Mesendoderm (in vitro differentiated cells): ENCODE measurements at regions not wholly inside any gene's neighbourhood (a gene's known extent, or its start where the extent isn't known, plus 50 kb on each side); places are given as distances from the start of the nearest gene placed in this dataset.

ENCODE experiments used
- DNase-seq: peaks from one replicate; pipeline ENCODE4 v3.0.0; 2013
- H2AK5ac ChIP-seq: 2 replicates; pipeline ENCODE4 v1.6.1; 2013; ENCODE audit warnings: low read length, inconsistent platforms
- H2BK120ac ChIP-seq: 2 replicates; pipeline ENCODE4 v1.6.1; 2013; ENCODE audit warnings: low read depth, mild to moderate bottlenecking, low read length, moderate library complexity, mixed read lengths
- H2BK15ac ChIP-seq: replicated peaks from 2 replicates; pipeline ENCODE4 v1.6.1; 2013; ENCODE audit warnings: low read depth, mild to moderate bottlenecking, moderate library complexity
- H2BK5ac ChIP-seq: 2 replicates; pipeline ENCODE4 v1.6.1; 2013; ENCODE audit warnings: low read length, inconsistent platforms
- H3K18ac ChIP-seq: 2 replicates; pipeline ENCODE4 v1.6.1; 2013; ENCODE audit warnings: mild to moderate bottlenecking, low read length, mixed read lengths
- H3K23ac ChIP-seq: one replicate; pipeline ENCODE4 v1.6.1; 2013; ENCODE audit warnings: low read length
- H3K27ac ChIP-seq: 2 replicates; pipeline ENCODE4 v1.5.1; 2013; ENCODE audit warnings: low read depth, mild to moderate bottlenecking, inconsistent platforms, low read length, moderate library complexity
- H3K27me3 ChIP-seq: 2 replicates; pipeline ENCODE4 v1.6.1; 2013; ENCODE audit warnings: low read length, control low read depth, mild to moderate bottlenecking, inconsistent platforms; ENCODE audit not compliant: insufficient read depth, poor library complexity
- H3K36me3 ChIP-seq: 2 replicates; pipeline ENCODE4 v1.6.1; 2013; ENCODE audit warnings: low read length, inconsistent platforms; ENCODE audit not compliant: control insufficient read depth, insufficient read depth
- H3K4ac ChIP-seq: one replicate; pipeline ENCODE4 v1.6.1; 2013; ENCODE audit warnings: low read depth, mild to moderate bottlenecking, low read length, moderate library complexity
- H3K4me1 ChIP-seq: 2 replicates; pipeline ENCODE4 v1.6.1; 2013; ENCODE audit warnings: low read depth, low read length, inconsistent platforms; ENCODE audit not compliant: control insufficient read depth
- H3K4me2 ChIP-seq: 2 replicates; pipeline ENCODE4 v1.6.1; 2013; ENCODE audit warnings: low read length
- H3K4me3 ChIP-seq: 2 replicates; pipeline ENCODE4 v1.5.1; 2013; ENCODE audit warnings: mild to moderate bottlenecking, low read length
- H3K56ac ChIP-seq: one replicate; pipeline ENCODE4 v1.6.1; 2013; ENCODE audit warnings: low read length
- H3K79me1 ChIP-seq: 2 replicates; pipeline ENCODE4 v1.6.1; 2013; ENCODE audit warnings: low read length, inconsistent platforms
- H3K79me2 ChIP-seq: 2 replicates; pipeline ENCODE4 v1.6.1; 2013; ENCODE audit warnings: mild to moderate bottlenecking, low read length; ENCODE audit not compliant: control insufficient read depth, insufficient read depth
- H3K9ac ChIP-seq: 2 replicates; pipeline ENCODE4 v1.6.1; 2013; ENCODE audit warnings: low read length, inconsistent platforms
- H4K5ac ChIP-seq: one replicate; pipeline ENCODE4 v1.6.1; 2013; ENCODE audit warnings: low read length
- H4K8ac ChIP-seq: one replicate; pipeline ENCODE4 v1.6.1; 2013; ENCODE audit warnings: low read depth, mild to moderate bottlenecking, control low read depth, low read length, moderate library complexity
- WGBS: extraction: QIAGEN DNeasy Blood & Tissue Kit; methylation state at CpG from one replicate; pipeline ENCODE4 v1.1.7; 2013; ENCODE audit warnings: low lambda C conversion rate, missing lambda C conversion rate; ENCODE audit not compliant: insufficient coverage; ENCODE audit errors: extremely low coverage; 5-methylcytosine and 5-hydroxymethylcytosine counted together

DNA sequence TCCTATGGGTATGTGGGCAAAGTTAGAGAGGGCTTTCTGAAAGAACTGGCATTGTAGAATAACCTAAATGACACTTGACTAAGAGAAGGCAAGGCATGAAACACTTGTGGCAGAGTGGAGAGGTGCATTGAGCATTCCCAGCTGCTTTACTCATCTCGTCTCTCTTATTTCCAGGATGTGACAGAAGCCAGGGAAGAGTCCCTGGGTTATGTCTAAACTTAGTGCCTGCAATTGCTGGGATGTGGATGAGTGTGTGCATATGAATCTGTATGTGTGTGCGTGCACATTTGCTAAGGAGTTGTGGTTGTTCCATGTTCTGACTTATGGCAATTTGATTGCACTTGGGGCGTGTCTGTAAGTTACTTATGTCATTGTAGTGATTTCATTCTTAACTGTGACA is 1326.5 kb upstream of the B3GALT2 start:
- DNase-seq: no peak
- H4K8ac ChIP-seq: no peak overlapping the region
- WGBS: no CpG with 5 or more reads among the region's 3 CpGs
- H3K36me3 ChIP-seq: no peaks in the 10 kb centered on the region
- H3K27me3 ChIP-seq: no peaks in the 10 kb centered on the region
- H2AK5ac ChIP-seq: no peak overlapping the region
- H4K5ac ChIP-seq: no peak overlapping the region
- no peak overlapping the region for H3K4ac ChIP-seq
- H2BK5ac ChIP-seq: no peak overlapping the region
- no peak overlapping the region for H3K18ac ChIP-seq
- no peak overlapping the region for H3K23ac ChIP-seq
- H3K79me2 ChIP-seq: no peaks in the 10 kb centered on the region
- H2BK120ac ChIP-seq: no peak overlapping the region
- no peak overlapping the region for H3K56ac ChIP-seq
- no peak overlapping the region for H3K4me2 ChIP-seq
- H3K9ac ChIP-seq: no peak overlapping the region
- H3K4me1 ChIP-seq: no peaks in the 10 kb centered on the region
- H3K4me3 ChIP-seq: no peak overlapping the region
- H3K27ac ChIP-seq: no peak overlapping the region
- no peaks in the 10 kb centered on the region for H3K79me1 ChIP-seq
- no peak overlapping the region for H2BK15ac ChIP-seq

DNA sequence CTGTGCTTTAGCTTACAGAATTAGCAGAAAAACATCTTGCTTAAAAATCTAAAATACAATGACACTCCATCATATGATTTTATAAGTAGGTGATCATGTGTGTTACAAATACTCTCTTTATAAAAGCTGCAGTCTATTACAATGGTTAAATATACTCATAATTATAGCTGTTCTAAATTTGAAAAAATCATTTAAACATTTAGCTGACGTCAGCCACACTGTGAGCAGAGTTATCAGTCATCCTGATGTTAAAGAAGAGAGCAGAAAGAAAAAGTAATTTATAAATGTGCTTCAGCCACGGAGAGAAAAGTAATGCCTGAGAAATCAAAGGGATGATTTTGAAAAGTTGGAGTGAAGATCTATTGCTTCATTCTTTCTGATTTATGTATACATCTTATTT is 1325.9 kb upstream of the B3GALT2 start:
- no peak overlapping the region for H3K27ac ChIP-seq
- H3K4me1 ChIP-seq: no peaks in the 10 kb centered on the region
- H4K5ac ChIP-seq: no peak overlapping the region
- no peaks in the 10 kb centered on the region for H3K79me1 ChIP-seq
- H2BK5ac ChIP-seq: no peak overlapping the region
- WGBS: no CpG with 5 or more reads among the region's 2 CpGs
- H3K56ac ChIP-seq: no peak overlapping the region
- no peak overlapping the region for H4K8ac ChIP-seq
- no peaks in the 10 kb centered on the region for H3K27me3 ChIP-seq
- H3K4ac ChIP-seq: no peak overlapping the region
- no peak overlapping the region for H2BK120ac ChIP-seq
- H2BK15ac ChIP-seq: no peak overlapping the region
- no peak overlapping the region for H2AK5ac ChIP-seq
- no peak overlapping the region for H3K23ac ChIP-seq
- no peaks in the 10 kb centered on the region for H3K79me2 ChIP-seq
- H3K4me2 ChIP-seq: no peak overlapping the region
- no peak overlapping the region for H3K18ac ChIP-seq
- H3K4me3 ChIP-seq: no peak overlapping the region
- no peaks in the 10 kb centered on the region for H3K36me3 ChIP-seq
- no peak for DNase-seq
- no peak overlapping the region for H3K9ac ChIP-seq

DNA sequence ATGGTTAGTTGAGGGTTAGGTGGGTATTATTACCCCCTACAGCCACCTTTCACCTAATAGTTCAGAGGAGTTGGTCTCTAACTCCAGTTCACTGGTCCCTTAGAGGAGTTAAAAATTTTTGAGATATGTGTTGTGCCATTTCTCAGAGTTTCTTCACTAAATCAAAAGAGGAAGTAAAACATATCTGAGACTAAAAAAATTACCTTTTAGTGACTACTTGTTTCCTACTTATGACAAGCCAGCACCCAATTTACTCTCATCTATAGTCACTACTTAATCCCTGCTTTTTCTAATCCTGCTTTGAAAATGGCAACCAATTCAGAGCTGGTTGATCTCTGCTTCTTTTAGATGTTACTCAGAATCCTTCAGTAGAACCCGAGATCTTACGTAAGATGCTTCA is 1316.8 kb upstream of the B3GALT2 start:
- Histone ChIP-seq H3K79me1 (no peaks in the 10 kb centered on the region), H3K18ac (no peak overlapping the region), H3K9ac (no peak overlapping the region), H2BK5ac (no peak overlapping the region), H3K4me1 (no peaks in the 10 kb centered on the region), H3K56ac (no peak overlapping the region), H2BK15ac (no peak overlapping the region), H3K79me2 (no peaks in the 10 kb centered on the region), H2BK120ac (no peak overlapping the region), H3K4ac (no peak overlapping the region), H4K5ac (no peak overlapping the region), H3K4me2 (no peak overlapping the region), H2AK5ac (no peak overlapping the region), H3K4me3 (no peak overlapping the region), H3K23ac (no peak overlapping the region), H3K27ac (no peak overlapping the region), H3K36me3 (no peaks in the 10 kb centered on the region), H3K27me3 (no peaks in the 10 kb centered on the region), H4K8ac (no peak overlapping the region)
- no peak for DNase-seq
- no CpG with 5 or more reads among the region's 2 CpGs for WGBS

DNA sequence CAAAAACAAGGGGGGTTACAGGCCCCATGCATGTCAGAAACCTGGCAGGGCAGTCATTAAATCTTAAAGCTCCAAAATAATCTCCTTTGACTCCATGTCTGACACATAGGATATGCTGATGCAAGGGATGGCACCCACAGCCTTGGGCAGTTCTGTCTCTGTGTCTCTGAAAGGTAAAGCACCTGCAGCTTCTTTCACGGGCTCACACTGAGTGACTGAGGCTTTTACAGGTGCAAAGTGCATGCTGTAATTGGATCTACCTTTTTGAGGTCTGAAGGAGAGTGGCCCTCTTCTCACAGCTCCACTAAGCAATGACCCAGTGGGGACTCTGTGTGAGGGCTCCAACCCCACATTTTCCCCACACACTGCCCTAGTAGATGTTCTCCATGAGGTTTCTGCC is 1309.0 kb upstream of the B3GALT2 start:
- H3K23ac ChIP-seq: no peak overlapping the region
- WGBS: no CpG with 5 or more reads among the region's 1 CpG
- H3K9ac ChIP-seq: no peak overlapping the region
- no peak overlapping the region for H2BK5ac ChIP-seq
- H3K36me3 ChIP-seq: no peaks in the 10 kb centered on the region
- no peaks in the 10 kb centered on the region for H3K27me3 ChIP-seq
- no peak overlapping the region for H3K4me3 ChIP-seq
- H3K56ac ChIP-seq: no peak overlapping the region
- no peak overlapping the region for H3K4me2 ChIP-seq
- H3K18ac ChIP-seq: no peak overlapping the region
- H2AK5ac ChIP-seq: no peak overlapping the region
- H3K79me2 ChIP-seq: no peaks in the 10 kb centered on the region
- H2BK15ac ChIP-seq: no peak overlapping the region
- no peaks in the 10 kb centered on the region for H3K79me1 ChIP-seq
- no peak overlapping the region for H3K27ac ChIP-seq
- H4K5ac ChIP-seq: no peak overlapping the region
- no peaks in the 10 kb centered on the region for H3K4me1 ChIP-seq
- H4K8ac ChIP-seq: no peak overlapping the region
- H2BK120ac ChIP-seq: no peak overlapping the region
- no peak overlapping the region for H3K4ac ChIP-seq
- no peak for DNase-seq

DNA sequence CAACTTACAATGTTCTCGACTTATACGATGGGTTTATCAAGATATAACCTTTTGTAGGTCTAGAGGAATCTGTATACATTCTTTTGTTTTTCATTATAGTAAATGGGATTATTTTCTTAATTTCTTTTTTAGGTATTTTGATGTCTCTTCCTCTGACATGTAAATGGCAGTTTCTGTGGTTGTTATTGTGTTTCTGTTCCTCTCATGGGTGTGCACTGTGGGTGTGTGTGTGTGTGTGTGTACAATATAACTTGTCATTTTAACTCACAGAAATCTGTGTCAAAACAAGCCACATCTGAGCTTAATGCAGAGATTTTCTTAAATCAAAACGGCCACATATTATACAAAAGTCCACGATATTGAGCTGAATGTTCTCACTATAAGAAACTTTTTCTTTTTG is 1300.8 kb upstream of the B3GALT2 start:
- Histone ChIP-seq H2BK120ac (no peak overlapping the region), H3K27me3 (no peaks in the 10 kb centered on the region), H3K27ac (no peak overlapping the region), H3K9ac (no peak overlapping the region), H3K4ac (no peak overlapping the region), H3K79me1 (no peaks in the 10 kb centered on the region), H4K8ac (no peak overlapping the region), H3K4me3 (no peak overlapping the region), H3K23ac (no peak overlapping the region), H2AK5ac (no peak overlapping the region), H3K36me3 (no peaks in the 10 kb centered on the region), H3K56ac (no peak overlapping the region), H3K79me2 (no peaks in the 10 kb centered on the region), H3K4me1 (no peaks in the 10 kb centered on the region), H4K5ac (no peak overlapping the region), H3K4me2 (no peak overlapping the region), H3K18ac (no peak overlapping the region), H2BK5ac (no peak overlapping the region), H2BK15ac (no peak overlapping the region)
- no CpG with 5 or more reads among the region's 4 CpGs for WGBS
- no peak for DNase-seq

DNA sequence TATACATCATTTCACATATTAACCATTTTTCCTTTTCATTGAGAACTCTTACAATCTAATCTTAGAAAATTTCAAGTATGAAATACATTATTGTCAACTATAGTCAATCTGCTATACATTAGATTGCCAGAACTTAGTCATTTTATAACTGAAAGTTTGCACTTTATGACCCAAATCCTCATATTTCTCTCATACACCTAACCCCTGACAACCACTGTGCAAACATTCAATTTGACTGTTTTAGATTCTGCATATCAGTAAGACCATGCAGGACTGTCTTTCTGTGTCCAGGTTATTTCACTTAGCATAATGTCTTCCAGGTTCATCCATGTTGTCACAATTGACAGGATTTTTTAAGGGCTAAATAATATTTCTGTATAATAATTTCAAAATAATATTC is 1299.0 kb upstream of the B3GALT2 start:
- Histone ChIP-seq H3K56ac (no peak overlapping the region), H3K4me2 (no peak overlapping the region), H3K4me1 (no peaks in the 10 kb centered on the region), H3K79me1 (no peaks in the 10 kb centered on the region), H3K23ac (no peak overlapping the region), H3K4ac (no peak overlapping the region), H2BK15ac (no peak overlapping the region), H3K9ac (no peak overlapping the region), H4K8ac (no peak overlapping the region), H2BK120ac (no peak overlapping the region), H3K18ac (no peak overlapping the region), H4K5ac (no peak overlapping the region), H3K27ac (no peak overlapping the region), H3K36me3 (no peaks in the 10 kb centered on the region), H3K27me3 (no peaks in the 10 kb centered on the region), H2BK5ac (no peak overlapping the region), H3K79me2 (no peaks in the 10 kb centered on the region), H2AK5ac (no peak overlapping the region), H3K4me3 (no peak overlapping the region)
- no peak for DNase-seq
